ENCODE measurements at regions not wholly inside any gene's neighbourhood (a gene's known extent, or its start where the extent isn't known, plus 50 kb on each side); places are given as distances from the start of the nearest gene placed in this dataset.

DNA sequence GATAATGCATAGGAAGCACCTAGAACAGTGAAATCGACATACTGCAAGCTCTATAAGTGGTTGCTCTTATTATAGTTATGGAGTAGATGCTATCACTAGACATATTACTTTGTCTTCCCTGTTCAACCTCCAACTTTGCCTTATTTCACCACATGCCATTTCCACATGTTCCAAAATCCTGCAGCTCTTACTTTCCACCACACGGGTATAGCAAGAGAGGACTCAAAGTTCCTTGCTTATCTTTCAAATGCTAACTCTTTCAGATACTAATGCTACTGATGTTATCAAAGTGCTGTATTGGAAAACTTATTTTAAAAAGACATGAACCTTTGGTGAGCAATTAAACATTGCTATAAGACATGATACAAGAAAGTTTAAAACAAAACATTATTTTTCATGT lies 1130.1 kb downstream of the HACE1 start (continued):
- TF ChIP-seq, protein P1, sequence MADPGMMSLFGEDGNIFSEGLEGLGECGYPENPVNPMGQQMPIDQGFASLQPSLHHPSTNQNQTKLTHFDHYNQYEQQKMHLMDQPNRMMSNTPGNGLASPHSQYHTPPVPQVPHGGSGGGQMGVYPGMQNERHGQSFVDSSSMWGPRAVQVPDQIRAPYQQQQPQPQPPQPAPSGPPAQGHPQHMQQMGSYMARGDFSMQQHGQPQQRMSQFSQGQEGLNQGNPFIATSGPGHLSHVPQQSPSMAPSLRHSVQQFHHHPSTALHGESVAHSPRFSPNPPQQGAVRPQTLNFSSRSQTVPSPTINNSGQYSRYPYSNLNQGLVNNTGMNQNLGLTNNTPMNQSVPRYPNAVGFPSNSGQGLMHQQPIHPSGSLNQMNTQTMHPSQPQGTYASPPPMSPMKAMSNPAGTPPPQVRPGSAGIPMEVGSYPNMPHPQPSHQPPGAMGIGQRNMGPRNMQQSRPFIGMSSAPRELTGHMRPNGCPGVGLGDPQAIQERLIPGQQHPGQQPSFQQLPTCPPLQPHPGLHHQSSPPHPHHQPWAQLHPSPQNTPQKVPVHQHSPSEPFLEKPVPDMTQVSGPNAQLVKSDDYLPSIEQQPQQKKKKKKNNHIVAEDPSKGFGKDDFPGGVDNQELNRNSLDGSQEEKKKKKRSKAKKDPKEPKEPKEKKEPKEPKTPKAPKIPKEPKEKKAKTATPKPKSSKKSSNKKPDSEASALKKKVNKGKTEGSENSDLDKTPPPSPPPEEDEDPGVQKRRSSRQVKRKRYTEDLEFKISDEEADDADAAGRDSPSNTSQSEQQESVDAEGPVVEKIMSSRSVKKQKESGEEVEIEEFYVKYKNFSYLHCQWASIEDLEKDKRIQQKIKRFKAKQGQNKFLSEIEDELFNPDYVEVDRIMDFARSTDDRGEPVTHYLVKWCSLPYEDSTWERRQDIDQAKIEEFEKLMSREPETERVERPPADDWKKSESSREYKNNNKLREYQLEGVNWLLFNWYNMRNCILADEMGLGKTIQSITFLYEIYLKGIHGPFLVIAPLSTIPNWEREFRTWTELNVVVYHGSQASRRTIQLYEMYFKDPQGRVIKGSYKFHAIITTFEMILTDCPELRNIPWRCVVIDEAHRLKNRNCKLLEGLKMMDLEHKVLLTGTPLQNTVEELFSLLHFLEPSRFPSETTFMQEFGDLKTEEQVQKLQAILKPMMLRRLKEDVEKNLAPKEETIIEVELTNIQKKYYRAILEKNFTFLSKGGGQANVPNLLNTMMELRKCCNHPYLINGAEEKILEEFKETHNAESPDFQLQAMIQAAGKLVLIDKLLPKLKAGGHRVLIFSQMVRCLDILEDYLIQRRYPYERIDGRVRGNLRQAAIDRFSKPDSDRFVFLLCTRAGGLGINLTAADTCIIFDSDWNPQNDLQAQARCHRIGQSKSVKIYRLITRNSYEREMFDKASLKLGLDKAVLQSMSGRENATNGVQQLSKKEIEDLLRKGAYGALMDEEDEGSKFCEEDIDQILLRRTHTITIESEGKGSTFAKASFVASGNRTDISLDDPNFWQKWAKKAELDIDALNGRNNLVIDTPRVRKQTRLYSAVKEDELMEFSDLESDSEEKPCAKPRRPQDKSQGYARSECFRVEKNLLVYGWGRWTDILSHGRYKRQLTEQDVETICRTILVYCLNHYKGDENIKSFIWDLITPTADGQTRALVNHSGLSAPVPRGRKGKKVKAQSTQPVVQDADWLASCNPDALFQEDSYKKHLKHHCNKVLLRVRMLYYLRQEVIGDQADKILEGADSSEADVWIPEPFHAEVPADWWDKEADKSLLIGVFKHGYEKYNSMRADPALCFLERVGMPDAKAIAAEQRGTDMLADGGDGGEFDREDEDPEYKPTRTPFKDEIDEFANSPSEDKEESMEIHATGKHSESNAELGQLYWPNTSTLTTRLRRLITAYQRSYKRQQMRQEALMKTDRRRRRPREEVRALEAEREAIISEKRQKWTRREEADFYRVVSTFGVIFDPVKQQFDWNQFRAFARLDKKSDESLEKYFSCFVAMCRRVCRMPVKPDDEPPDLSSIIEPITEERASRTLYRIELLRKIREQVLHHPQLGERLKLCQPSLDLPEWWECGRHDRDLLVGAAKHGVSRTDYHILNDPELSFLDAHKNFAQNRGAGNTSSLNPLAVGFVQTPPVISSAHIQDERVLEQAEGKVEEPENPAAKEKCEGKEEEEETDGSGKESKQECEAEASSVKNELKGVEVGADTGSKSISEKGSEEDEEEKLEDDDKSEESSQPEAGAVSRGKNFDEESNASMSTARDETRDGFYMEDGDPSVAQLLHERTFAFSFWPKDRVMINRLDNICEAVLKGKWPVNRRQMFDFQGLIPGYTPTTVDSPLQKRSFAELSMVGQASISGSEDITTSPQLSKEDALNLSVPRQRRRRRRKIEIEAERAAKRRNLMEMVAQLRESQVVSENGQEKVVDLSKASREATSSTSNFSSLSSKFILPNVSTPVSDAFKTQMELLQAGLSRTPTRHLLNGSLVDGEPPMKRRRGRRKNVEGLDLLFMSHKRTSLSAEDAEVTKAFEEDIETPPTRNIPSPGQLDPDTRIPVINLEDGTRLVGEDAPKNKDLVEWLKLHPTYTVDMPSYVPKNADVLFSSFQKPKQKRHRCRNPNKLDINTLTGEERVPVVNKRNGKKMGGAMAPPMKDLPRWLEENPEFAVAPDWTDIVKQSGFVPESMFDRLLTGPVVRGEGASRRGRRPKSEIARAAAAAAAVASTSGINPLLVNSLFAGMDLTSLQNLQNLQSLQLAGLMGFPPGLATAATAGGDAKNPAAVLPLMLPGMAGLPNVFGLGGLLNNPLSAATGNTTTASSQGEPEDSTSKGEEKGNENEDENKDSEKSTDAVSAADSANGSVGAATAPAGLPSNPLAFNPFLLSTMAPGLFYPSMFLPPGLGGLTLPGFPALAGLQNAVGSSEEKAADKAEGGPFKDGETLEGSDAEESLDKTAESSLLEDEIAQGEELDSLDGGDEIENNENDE (IDR thresholded peaks at IDR 0.05; ENCODE audit: insufficient replicate concordance, low read length), result no peak
- TF ChIP-seq NANOG (IDR thresholded peaks at IDR 0.05; ENCODE audit: insufficient read depth, low read depth, low read length, poor library complexity, severe bottlenecking), result no peak
- no peak for TF ChIP-seq BACH1 (IDR thresholded peaks at IDR 0.05; ENCODE audit: low read length)
- TF ChIP-seq, protein P2, sequence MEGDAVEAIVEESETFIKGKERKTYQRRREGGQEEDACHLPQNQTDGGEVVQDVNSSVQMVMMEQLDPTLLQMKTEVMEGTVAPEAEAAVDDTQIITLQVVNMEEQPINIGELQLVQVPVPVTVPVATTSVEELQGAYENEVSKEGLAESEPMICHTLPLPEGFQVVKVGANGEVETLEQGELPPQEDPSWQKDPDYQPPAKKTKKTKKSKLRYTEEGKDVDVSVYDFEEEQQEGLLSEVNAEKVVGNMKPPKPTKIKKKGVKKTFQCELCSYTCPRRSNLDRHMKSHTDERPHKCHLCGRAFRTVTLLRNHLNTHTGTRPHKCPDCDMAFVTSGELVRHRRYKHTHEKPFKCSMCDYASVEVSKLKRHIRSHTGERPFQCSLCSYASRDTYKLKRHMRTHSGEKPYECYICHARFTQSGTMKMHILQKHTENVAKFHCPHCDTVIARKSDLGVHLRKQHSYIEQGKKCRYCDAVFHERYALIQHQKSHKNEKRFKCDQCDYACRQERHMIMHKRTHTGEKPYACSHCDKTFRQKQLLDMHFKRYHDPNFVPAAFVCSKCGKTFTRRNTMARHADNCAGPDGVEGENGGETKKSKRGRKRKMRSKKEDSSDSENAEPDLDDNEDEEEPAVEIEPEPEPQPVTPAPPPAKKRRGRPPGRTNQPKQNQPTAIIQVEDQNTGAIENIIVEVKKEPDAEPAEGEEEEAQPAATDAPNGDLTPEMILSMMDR (IDR thresholded peaks at IDR 0.05; ENCODE audit: control extremely low read depth in 1 of 3, insufficient read depth in 1 of 3, low read depth in 1 of 3, low read length in 3 of 3), result peak in 1 of 3 experiments; percentile 17; a peak in 1 of 4 replicates
- no peak for TF ChIP-seq HDAC6 (IDR thresholded peaks at IDR 0.05; ENCODE audit: low read depth, low read length)

All from H1 (cell line).